NAMALWA (cell line): ENCODE measurements at regions not wholly inside any gene's neighbourhood (a gene's known extent, or its start where the extent isn't known, plus 50 kb on each side); places are given as distances from the start of the nearest gene placed in this dataset.
"Not testable (repeated sequence)": the region's sequence is repeated elsewhere in the genome, so short reads cannot be mapped to it uniquely, and the experiment has no call there.

Source experiments
- DNase-seq: peaks from one replicate; pipeline ENCODE4 v3.0.0-alpha.2; 2015; ENCODE audit warnings: low spot score

DNA sequence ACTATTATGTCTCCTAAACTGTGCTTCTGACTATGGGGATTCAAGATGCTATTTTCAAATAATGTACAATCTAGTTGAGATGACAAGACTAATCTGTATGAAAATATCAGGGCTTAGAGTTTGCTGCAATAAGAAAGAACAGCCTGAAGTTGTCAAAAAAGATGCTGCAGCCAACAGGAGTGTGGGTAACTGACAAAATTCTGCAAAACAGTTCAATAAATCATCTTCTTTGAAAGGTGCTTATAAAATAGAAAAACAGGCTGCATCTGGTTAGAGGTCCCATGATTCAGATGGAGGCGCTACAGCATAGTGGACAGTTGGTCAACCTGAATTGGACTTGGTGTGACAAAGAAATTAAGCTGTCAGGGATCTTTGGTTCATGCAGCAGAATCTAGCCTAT is 511.0 kb downstream of the XPNPEP1 start:
- DNase-seq = no peak

DNA sequence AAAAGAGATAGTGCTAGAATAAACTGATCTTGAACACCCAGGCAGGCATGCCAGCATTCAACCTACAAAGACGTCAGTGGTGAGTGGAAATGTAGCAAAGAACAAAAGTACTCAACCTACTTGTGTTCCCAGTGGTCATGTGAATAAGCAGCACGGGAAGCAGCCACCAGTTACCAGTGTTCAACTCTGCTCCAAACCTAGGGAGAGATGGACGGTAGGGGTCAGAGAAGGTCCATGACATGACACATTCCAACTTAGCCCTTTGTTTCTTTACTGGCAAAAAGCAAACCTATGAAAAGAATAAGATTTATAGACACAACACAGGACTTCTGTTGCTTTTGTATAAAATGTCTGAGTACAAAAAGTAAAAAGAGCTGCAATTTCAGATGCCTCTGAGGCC is 511.4 kb downstream of the XPNPEP1 start:
- no peak for DNase-seq

DNA sequence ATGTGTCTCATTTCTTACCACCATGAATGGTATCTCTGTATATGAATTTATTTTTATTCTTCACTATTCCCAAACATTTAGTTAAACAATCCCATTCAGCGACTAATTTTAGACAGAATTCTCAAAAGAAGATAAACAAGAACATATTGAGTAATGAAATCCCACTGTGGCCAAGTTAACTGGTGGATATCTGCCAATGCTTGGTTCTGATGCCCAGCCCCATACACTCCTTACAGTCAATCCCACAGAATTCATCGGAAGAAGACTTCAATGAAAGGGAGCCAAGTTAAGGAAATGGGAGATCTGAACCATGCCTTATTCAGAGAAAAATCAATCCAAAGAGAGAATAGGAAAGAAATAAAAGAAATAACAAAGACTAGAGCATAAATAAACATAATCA is 518.0 kb downstream of the XPNPEP1 start:
- DNase-seq = no peak

DNA sequence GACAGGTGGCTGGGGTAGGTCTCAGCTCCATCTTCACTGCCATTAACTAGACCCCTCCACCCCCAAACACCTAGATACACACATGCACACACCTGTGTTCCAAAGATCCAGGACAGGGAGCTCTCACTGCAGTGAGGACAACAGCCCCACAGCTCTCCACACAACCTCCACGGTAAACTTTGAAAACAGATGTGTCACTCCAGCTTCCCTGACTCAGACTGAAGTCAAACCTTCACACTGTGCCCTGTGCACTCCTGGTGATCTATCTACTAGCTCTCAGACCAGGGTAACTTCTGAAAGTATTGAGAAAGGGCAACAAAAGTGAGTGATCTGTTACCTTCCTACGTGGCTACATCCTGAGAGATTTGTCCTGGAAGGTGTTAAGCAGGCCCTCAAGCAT is 519.8 kb downstream of the XPNPEP1 start:
- DNase-seq = no peak

DNA sequence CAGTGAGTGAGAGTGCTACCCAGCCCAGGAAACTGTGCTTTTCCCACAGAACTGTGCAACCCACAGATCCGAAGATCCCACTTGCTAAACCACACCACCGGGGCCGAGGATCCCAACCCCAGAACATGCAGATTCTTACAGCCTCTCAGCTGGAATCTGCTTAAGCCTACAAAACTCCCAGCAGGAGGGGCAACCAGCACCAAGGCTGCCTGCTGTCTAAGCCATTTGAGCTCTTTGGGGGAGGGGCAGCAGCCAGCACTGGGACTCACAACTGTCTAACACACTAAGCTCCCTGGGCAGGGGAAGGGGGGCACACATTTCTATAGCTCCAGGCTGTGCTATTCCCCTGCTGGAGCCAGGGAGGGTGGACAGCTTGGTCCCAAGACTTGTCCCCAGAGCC is 529.9 kb downstream of the XPNPEP1 start:
- no peak for DNase-seq

DNA sequence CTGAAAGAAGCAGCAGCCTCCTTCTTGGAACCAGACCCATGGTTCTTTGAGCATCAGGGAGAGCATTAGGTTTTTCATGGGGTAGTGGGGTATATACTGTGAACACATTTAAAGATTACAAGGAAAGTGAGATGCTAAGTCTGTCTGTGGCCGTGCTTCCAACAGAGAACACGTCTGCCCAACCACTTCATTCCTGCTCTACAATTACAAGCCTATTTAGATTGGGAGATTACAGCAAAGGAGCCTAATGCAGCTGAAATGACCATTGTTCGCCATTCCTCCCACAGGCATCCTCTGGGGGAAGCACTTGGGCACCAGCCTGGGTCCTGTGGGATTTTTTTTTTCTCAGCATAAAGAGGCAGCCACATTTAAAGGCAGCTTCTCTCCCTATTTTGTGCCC is 536.4 kb downstream of the XPNPEP1 start:
- no peak for DNase-seq

DNA sequence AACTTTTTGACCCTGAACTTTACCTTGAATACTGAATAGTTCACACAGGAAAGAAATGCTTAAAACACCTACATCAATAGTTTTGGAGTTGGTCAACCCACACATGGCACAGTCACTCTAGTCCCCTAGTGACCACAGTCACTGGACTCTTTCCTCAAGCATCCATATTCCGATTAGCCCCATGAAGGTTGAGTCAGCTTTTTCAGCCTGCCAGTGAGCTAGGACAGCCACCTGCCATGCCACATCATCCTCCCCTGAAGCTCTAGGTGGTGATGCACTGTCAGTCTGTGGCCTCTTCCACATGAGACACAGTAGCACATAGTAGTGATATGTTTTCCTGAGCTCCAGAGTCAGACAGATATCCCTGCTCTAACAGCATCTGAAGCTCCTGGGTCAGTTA is 537.2 kb downstream of the XPNPEP1 start:
- no peak for DNase-seq

DNA sequence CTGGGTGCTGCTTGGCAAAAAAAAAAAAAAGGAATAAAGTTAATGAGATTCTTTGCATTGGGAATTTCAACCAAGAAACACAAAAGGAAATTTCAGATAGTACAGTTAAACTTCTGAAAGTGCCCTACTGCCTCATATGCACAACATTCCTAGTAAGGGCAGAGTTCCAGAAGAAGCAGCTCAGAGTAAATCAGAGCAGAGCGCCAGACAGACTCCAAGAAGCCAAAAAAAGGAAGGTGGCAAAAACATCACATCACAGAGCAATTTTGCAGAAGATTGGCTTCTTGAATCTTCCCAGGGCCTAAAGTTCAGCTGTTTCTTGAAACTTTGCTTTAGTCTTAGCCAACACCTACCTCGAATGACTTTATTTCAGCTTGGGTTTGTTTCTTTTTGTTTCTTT is 544.1 kb downstream of the XPNPEP1 start:
- DNase-seq = no peak

DNA sequence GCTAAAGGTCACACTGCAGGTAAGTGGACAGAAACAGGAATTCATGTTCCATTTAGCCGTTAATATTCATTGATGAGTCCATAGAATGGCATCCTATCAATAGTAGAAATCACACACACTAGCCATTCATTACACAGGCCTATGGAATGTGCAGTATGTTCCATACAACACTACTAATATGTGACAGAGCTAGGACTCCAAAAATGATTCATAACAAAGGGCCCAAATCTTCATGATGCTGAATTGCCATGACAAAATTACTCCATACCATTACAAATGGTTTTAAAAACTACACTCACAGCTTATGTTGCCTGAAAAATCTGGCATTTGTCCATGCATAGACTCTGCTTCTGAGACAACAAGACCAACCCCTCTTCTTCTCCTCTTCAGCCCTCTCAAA is 549.1 kb downstream of the XPNPEP1 start:
- DNase-seq = no peak

DNA sequence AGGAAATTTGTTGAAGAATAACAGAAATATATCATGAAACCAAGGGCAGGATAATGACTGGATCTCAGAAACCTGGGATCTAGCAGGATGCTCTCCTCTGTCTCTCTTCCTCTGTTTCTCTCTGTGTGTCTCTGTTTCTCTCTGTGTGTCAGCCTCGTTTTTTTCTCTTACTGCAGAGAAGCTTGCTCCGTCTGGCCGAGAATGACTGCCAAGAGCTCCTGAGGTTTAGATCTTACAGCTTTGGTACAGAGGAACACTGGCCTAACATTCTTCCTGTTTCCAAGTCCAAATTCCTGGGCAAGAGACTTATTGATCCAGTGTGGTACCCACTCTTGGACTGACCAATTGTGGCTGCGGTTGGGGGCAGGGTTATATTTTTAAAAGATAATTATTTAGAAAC is 564.0 kb downstream of the XPNPEP1 start:
- DNase-seq = no peak

DNA sequence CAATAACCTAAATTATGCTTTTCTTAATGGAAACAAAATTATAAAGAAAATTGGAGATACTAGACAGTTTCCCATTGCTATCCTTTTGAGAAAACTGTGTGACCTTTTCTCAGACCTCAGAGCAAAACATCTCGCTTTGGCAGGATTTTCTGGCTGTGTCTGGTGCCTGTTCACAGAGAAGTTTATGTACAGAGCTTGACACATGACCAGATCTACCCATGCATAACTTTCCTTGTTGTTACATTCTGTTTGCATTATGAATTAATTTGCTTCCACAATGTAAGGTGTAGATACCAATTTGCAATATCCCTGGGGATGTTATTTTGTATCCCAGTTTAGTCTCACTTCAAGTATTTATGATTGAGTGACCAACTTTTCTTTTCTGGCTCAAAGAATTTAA is 565.0 kb downstream of the XPNPEP1 start:
- no peak for DNase-seq

DNA sequence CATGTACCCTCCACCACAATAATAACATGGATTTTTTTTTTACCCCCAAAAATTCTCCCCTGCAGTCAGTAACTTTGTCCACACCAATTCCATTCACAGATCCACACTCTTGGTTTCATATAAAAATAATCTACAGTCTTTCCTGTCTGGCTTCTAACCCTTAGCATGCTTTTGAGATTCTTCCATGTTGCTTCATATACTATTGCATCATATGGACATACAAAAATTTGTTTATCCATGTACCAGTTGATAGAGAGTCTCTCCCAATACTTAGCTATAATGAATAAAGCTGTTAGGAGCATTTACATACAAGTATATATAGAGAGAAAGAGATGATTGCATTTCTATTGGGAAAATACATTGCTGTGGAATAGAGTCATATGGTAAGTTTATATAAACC is 575.0 kb downstream of the XPNPEP1 start:
- DNase-seq = no peak

DNA sequence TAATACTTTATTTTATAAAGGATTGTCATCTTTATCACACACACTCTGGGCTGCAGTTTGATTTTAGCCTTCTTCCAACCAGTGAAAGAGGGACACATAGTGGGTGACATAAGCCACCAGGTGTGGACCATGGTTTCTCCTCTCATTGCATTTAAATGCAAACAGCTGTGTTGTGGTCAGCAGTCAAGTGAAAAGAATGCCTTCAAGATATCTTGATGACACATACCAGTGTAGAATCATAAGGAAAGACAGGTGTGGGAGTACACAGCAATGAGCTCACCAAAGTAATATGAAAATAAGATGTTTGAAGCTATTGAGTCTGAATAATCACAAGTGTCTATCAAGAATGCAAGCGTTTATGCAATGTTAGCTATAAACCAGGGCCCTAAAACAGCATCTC is 580.0 kb downstream of the XPNPEP1 start:
- DNase-seq = no peak

DNA sequence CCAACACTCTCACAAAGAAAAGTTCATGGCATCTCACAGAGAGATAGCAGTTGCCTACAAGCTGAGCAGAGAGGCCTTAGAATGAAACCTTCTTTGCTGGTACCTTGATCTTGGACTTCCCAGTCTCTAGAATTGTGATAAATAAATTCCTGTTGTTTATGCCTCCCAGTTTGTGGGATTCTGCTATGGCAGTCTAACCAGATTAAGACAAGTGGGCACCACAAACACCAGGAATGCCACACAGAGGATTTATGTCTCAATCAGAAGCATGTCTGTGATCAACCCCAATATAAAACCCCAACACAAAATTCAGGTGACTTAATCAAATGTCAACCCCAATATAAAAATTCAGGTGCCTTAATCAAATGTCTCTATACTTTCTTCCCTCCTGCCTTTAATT is 581.3 kb downstream of the XPNPEP1 start:
- DNase-seq = no peak

DNA sequence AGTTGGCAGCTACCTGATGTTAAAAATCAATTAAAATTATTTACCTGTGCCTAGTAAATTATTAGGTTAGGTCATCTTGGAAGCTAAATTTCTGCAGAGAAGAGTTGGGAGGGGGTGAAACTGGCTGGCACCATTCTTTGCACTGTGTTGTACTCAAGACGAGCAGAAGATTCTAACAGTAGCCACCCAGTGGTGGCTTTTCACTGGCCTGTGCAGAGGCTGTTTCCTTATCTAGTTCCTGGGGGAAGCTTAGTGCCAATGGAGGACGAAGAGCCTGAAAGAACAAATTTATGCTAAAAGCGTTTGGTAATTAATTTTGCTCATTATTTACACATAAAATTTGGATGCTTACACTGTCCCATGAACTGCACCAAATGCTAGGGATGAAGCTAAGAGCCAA is 595.3 kb downstream of the XPNPEP1 start:
- no peak for DNase-seq

DNA sequence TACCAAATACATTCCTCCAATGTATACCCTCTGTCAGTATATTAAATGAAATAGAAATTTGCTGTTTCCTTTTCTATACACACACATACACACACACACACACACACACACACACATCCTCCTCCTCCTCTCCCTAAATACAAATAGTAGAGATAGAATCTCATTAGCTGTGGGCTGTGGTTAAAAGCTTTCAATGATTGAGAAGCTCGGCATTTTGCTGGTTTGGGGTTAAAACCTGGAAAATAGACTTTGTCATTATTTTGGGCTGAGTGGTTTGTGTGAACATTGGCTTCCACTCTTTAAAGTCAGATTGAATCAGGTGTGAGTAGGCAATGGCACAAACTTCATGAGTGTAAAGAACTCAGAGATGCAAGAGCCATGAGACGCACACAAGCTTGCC is 596.0 kb downstream of the XPNPEP1 start:
- no peak for DNase-seq

DNA sequence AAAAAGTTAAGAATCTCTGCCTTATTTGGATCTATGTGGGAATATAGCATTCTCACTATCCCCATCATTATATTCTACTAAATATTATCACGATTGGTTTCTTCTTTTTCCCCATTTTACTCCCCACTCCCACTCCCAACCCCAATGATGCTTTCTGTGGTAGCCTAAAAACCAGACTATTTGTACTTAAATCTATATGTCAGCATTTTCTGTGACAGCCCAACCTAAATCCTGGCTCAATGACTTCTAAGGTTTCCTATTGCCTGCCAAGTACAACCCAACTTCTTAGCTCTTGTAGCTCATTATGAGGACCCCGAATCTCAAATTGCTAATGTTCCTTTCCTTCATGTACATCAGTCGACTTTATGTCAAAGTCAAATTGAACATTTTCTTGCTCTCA is 598.6 kb downstream of the XPNPEP1 start:
- no peak for DNase-seq

DNA sequence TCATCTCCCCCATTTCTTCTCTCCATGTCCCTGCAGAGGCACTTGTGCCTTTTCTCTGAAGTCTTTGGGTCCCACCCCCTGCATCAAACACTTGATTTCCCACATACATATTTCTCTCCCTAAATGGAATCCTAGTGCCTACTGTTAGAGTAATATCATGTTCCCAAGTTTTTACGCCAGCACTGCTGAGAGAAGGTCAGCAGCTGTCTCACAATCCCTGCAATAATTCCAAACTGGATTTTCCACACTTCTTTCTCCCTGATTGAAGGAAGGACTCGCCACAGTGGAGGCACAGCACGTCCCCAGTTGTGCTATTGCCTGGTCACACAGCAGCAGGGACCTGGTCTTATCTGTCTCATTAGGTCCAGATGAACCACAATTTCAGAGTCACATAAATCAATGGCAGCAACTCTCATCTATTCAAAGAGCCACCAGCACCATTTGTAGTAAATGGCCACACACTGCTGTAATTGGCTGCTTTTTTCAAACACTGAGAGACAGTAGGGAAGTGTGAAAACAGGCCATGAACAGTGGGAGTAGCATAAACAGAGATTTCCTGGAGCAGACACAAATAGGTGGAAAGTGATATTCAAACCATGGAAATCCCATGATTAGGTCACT is 605.5 kb downstream of the XPNPEP1 start:
- no peak for DNase-seq

DNA sequence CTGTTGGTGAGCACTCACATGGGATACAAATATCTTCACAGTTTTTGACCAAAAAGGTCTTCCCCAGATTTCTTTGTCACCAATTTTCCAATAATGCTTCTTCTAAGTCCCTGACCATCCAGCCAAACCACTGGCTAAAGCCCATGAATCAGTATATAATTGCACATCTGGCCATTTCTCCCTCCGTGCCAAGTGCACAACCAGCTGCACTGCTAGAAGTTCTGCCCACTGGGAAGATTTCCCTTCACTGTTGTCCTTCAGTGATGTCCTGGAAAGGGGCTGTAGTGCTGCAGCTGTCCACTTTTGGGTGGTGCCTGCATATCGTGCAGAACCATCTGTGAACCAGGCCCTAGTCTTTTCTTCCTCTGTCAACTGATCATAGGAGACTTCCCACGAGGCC is 609.3 kb downstream of the XPNPEP1 start:
- not testable (repeated sequence) for DNase-seq

DNA sequence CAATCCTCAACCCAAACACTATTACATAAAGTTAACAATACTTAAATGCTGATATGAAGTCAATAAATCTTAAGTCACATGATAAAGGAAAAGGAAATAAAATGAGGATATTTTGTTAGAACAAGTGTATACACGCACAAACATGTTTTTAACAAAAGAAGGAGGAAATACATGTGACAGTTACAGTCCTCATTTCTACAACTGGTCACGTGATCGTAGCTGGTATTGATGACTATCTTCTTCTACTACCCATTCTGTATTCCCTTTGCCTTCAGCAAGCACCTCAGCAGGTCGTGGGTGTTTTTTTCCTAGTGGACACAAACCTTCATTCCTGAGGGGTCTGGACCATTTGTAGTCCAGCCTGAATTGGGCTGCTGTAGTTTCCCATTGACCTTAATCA is 610.8 kb downstream of the XPNPEP1 start:
- not testable (repeated sequence) for DNase-seq

DNA sequence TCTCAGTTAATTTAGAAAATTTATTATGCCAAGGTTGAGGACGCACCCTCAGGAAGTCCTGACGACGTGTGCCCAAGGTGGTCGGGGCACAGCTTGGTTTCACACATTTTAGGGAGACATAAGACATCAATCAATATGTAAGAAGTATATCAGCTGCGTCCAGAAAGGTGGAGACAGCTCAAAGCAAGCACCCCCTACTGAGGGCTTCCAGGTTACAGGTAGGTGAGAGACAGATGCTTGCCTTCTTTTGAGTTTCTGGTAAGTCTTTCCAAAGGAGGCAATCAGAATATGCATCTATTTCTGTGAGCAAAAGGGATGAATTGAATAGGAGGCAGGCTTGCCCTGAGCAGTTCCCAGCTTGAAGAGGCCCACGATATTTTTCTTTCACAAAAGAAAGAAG is 614.3 kb downstream of the XPNPEP1 start:
- no peak for DNase-seq

DNA sequence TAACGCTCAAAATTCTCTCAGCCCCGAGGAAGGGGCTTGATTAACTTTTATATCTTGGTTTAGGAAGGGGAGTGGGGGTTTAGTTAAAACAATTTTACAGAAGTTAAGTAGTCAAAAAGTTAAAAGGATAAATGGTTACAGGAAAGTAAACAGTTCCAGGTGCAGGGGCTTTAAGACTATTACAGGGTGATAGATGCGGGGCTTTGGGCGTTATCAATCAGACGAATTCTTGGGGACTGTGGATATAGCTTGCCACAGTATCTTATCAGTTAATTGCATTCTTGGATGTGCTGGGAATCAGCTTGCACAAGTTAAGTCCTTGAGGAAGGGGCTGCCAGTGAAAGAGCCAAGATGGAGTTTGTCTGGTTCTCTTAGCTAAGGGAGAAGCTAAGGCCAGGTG is 616.2 kb downstream of the XPNPEP1 start:
- DNase-seq = not testable (repeated sequence)

DNA sequence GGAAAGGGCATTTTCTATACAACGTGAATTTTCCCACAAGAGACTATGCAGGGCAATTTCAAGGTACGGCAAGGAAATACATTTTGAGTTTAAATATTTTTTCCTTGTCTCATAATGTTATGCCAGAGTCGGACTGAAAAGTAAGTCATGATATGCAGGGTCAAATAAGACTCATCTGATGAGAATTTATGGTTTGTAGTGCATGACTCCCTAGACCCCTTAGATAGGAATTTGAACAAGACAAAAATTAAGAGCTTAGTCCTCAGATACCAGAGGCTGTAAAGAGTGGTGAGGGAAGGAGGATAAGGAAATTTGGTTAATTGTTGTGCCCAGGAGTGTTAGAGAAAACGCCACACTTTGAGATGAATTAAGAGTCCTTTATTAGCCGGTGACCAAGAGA is 616.6 kb downstream of the XPNPEP1 start:
- DNase-seq = no peak

DNA sequence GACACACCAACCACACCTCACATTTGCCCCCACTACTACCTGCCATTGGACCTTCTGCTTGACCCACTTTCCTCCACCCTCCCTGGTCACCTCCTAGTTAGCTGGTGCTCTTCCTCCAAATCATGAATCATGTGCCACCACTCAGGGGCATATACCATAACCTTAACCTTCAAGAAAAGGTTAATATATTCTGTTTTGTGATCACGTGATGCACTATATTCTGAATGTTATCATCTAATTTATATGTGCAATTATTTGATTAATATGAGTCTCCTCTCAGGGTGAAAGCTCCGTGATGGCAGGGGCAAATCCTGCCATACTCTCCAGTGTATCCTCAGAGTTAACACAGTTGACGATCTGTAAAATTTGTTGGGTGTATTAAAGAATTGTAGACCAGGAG is 635.5 kb downstream of the XPNPEP1 start:
- DNase-seq = no peak

DNA sequence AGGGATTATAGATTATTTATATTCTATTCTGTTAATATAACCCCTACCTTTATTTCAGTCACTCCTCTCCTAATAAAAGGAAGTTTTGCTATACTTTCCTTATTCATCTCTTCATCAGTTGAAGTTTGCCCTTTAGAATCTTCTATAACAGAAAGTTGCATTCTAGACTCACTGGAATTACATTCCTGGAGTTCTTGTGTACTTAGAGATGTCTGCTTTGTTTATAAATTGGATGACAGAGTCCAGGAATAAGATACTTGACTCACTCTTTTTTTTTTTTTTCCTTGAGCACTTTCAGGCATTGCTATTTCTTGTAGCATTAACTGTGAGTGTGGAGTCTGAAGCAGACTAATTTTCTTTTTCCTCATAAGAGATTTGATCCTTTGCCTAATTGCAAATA is 640.8 kb downstream of the XPNPEP1 start:
- DNase-seq = no peak
